22Rv1 (cell line): ENCODE measurements at regions not wholly inside any gene's neighbourhood (a gene's known extent, or its start where the extent isn't known, plus 50 kb on each side); places are given as distances from the start of the nearest gene placed in this dataset.

ENCODE experiments used
- CTCF ChIP-seq: fragments of 450-650 bp; IDR thresholded peaks from 2 replicates; pipeline ENCODE4 v1.5.1; 2017; ENCODE audit warnings: mild to moderate bottlenecking
- ZFX ChIP-seq: fragments of 450-650 bp; IDR thresholded peaks from 2 replicates; pipeline ENCODE4 v1.6.1; 2017; ENCODE audit warnings: antibody characterized with exemption, borderline replicate concordance

- TF ChIP-seq ZFX (no peak), CTCF (no peak)
Measured at GRCh38 chr2:128646091-128646490, 327.4 kb upstream of the HS6ST1 start.
